BJ (cell line): ENCODE measurements at regions not wholly inside any gene's neighbourhood (a gene's known extent, or its start where the extent isn't known, plus 50 kb on each side); places are given as distances from the start of the nearest gene placed in this dataset.
"Not testable (repeated sequence)": the region's sequence is repeated elsewhere in the genome, so short reads cannot be mapped to it uniquely, and the experiment has no call there.

Experiments used
- CTCF ChIA-PET: fragments of 350-600 bp; formaldehyde crosslinking; extraction: SDS; loops from one replicate; lab custom pipeline; 2021; ENCODE audit warnings: antibody characterized with exemption, inconsistent platforms; lab: Yijun Ruan, JAX
- POLR2A ChIA-PET: fragments of 300-600 bp; sonication (Branson Sonifier 250); formaldehyde crosslinking; extraction: SDS; loops from one replicate; lab custom pipeline; 2021; ENCODE audit warnings: antibody characterized with exemption; lab: Charles Lee
- DNase-seq: peaks from one replicate; pipeline ENCODE4 v3.0.0-alpha.2; 2011; ENCODE audit warnings: low read depth
- H3K27me3 ChIP-seq: 2 replicates; pipeline ENCODE4 v1.6.0; 2011; ENCODE audit warnings: low read length; ENCODE audit not compliant: control insufficient read depth, insufficient read depth
- H3K36me3 ChIP-seq: 2 replicates; pipeline ENCODE4 v1.5.1; 2011; ENCODE audit warnings: low read length; ENCODE audit not compliant: control insufficient read depth, insufficient read depth
- H3K4me3 ChIP-seq: 2 replicates; pipeline ENCODE4 v1.5.1; 2011; ENCODE audit warnings: low read depth, mild to moderate bottlenecking, control low read depth, low read length
- CTCF ChIP-seq: IDR thresholded peaks from 2 replicates; pipeline ENCODE4 v1.5.1; 2011; ENCODE audit warnings: low read depth, mild to moderate bottlenecking, control low read depth, inconsistent platforms, low read length, moderate library complexity; ENCODE audit not compliant: insufficient read depth

DNA sequence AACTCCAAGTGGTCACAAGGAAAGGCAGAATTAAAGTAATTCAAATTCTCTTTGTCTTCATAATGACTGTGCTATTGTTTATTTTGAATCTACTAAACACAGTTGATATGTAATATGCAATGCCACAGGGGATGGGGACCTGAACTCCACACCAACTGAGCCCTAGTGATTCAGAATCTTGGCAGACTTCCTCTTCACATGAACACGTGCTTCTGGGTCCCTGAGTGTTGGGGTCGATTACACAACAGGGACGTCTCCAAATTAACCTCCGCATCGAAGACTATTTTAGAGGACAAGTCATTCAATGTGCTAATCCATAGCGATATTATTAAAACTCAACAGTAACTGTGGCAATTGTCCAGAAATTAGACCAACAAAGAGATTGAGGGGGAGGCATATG, 95.3 kb upstream of the CARD11 start:
- H3K4me3 ChIP-seq: no peak overlapping the region
- TF ChIP-seq CTCF: no peak
- H3K36me3 ChIP-seq: no peaks in the 10 kb centered on the region
- ChIA-PET CTCF (no interaction called here), POLR2A (no interaction called here)
- DNase-seq: no peak
- no peaks in the 10 kb centered on the region for H3K27me3 ChIP-seq

- TF ChIP-seq CTCF: no peak
- Histone ChIP-seq H3K36me3 (no peaks in the 10 kb centered on the region), H3K4me3 (no peak overlapping the region), H3K27me3 (no peaks in the 10 kb centered on the region)
- ChIA-PET POLR2A (no interaction called here), CTCF (interaction anchor here (0.6 kb wide), 1 partner anchor 185 kb away, joined by 4 read pairs; no protein-coding TSS in a partner anchor)
- DNase-seq: no peak
These were observed 97.2 kb upstream of the CARD11 start for GRCh38 chr7:3140834-3141233.

GRCh38 chr7:3141326-3141725, 97.7 kb upstream of the CARD11 start:
- TF ChIP-seq CTCF: no peak
- no peak for DNase-seq
- Histone ChIP-seq H3K4me3 (no peak overlapping the region), H3K36me3 (no peaks in the 10 kb centered on the region), H3K27me3 (no peaks in the 10 kb centered on the region)
- ChIA-PET CTCF (no interaction called here), POLR2A (no interaction called here)

- POLR2A ChIA-PET: no interaction called here
- no peak for DNase-seq
- CTCF ChIA-PET: interaction anchor here (0.6 to 1.2 kb wide), 2 partner anchors 11 to 279 kb away, joined by 3 to 4 read pairs; no protein-coding TSS in a partner anchor
- Histone ChIP-seq H3K27me3 (no peaks in the 10 kb centered on the region), H3K4me3 (no peak overlapping the region), H3K36me3 (no peaks in the 10 kb centered on the region)
- TF ChIP-seq CTCF: no peak
These were observed 100.5 kb upstream of the CARD11 start for GRCh38 chr7:3143869-3144775.

GRCh38 chr7:3144776-3145125, 101.1 kb upstream of the CARD11 start:
- CTCF ChIA-PET: interaction anchor here (1.0 to 1.2 kb wide), 2 partner anchors 16 to 280 kb away, joined by 3 to 4 read pairs; no protein-coding TSS in a partner anchor
- H3K27me3 ChIP-seq, POLR2A ChIA-PET, H3K4me3 ChIP-seq, H3K36me3 ChIP-seq, DNase-seq: not testable (repeated sequence)
